ENCODE measurements at regions not wholly inside any gene's neighbourhood (a gene's known extent, or its start where the extent isn't known, plus 50 kb on each side); places are given as distances from the start of the nearest gene placed in this dataset.
A peak's percentile ranks its signal among the peaks of the same experiment; 100 is the strongest.

DNA sequence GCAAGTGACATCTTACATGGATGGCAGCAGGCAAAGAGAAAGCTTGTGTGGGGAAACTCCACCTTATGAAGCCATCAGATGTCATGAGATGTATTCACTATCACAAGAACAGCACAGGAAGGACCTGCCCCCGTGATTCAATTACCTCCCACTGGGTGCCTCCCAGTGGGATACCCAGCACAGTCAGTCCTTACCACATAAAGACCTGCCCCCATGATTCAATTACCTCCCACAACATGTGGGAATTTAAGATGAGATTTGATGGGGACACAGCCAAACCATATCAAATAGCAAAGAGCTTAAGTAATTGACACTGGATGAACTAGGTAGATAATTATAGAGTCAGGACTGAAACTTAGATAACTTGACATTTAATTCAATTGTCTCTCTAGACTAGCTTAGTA is 85.6 kb downstream of the SLIT2 start:
- DNase-seq = peak; percentile 15
- Histone ChIP-seq H2BK5ac (ENCODE audit: low read depth, low read length, poor library complexity, severe bottlenecking) (no peak overlapping the region), H2AK9ac (replicated peaks; ENCODE audit: low read depth, low read length, poor library complexity) (no peak overlapping the region), H3K27me3 (ENCODE audit: control insufficient read depth, insufficient read depth, low read length) (no peaks in the 10 kb centered on the region), H3K23ac (ENCODE audit: low read depth, low read length) (no peak overlapping the region), H3K9me3 (ENCODE audit: control insufficient read depth, insufficient read depth, low read length) (no peaks in the 10 kb centered on the region), H4K91ac (ENCODE audit: insufficient read depth, low read depth, low read length) (no peak overlapping the region), H4K5ac (ENCODE audit: low read depth, low read length) (no peak overlapping the region), H3K9ac (ENCODE audit: low read depth, low read length) (no peak overlapping the region), H3K4me1 (ENCODE audit: control insufficient read depth, insufficient read depth, low read length) (no peaks in the 10 kb centered on the region), H3K18ac (ENCODE audit: low read depth, low read length) (no peak overlapping the region), H3K56ac (ENCODE audit: extremely low read depth, insufficient read depth, low read length) (no peak overlapping the region), H4K8ac (ENCODE audit: low read depth in 2 of 2, low read length in 2 of 2) (no peak overlapping the region), H3K27ac (ENCODE audit: insufficient read depth, low read length) (no peak overlapping the region), H2BK120ac (ENCODE audit: low read depth, low read length) (no peak overlapping the region), H2AK5ac (ENCODE audit: low read depth, low read length) (no peak overlapping the region), H3K4me2 (ENCODE audit: low read depth, low read length) (no peak overlapping the region), H2BK20ac (ENCODE audit: low read depth, low read length) (no peak overlapping the region), H3K14ac (replicated peaks; ENCODE audit: low read depth, low read length) (no peak overlapping the region), H3K79me1 (ENCODE audit: low read depth in 1 of 2, low read length in 2 of 2) (no peaks in the 10 kb centered on the region), H3K4me3 (ENCODE audit: insufficient read depth, low read depth, low read length) (no peak overlapping the region), H3K36me3 (ENCODE audit: control insufficient read depth, insufficient read depth, low read length) (no peaks in the 10 kb centered on the region), H4K20me1 (ENCODE audit: insufficient read depth, low read length) (no peaks in the 10 kb centered on the region), H3K9me1 (ENCODE audit: insufficient read depth, low read length) (no peaks in the 10 kb centered on the region), H2AFZ (replicated peaks; ENCODE audit: low read length, poor library complexity) (no peak overlapping the region), H3K4ac (ENCODE audit: low read depth, low read length) (no peak overlapping the region), H2BK15ac (ENCODE audit: low read depth, low read length) (no peak overlapping the region)
- BruUV-seq (replicated peaks) = no TSS peak
- dilution Hi-C loops (cut with HindIII; ENCODE audit: low sequenced_read_pairs, unreplicated experiment) (no loop called here), intact Hi-C loops (cut with micrococcal nuclease) (no loop called here), in situ Hi-C loops (cut with MboI; ENCODE audit: low sequenced_read_pairs) (no loop called here)
- ChIA-PET CTCF (no interaction called here), POLR2A (ENCODE audit: unreplicated experiment) (no interaction called here)
- WGBS, 2 experiments (ENCODE audit: extremely low coverage in 2 of 2, insufficient read length in 1 of 2) = no CpG with 5 or more reads among the region's 1 CpG
- TF ChIP-seq ELK1 (IDR thresholded peaks at IDR 0.05; ENCODE audit: borderline replicate concordance, low read depth, low read length) (no peak), MAFK (IDR thresholded peaks at IDR 0.05; ENCODE audit: low read depth, low read length) (no peak), MAZ (IDR thresholded peaks at IDR 0.05; ENCODE audit: borderline replicate concordance, low read depth, low read length) (no peak), RCOR1 (IDR thresholded peaks at IDR 0.05; ENCODE audit: insufficient replicate concordance, low read length) (no peak), SMC3 (IDR thresholded peaks at IDR 0.05; ENCODE audit: low read depth, low read length) (no peak), NFE2L2 (IDR thresholded peaks at IDR 0.05; ENCODE audit: low read depth, low read length) (no peak), POLR2A (IDR thresholded peaks at IDR 0.05; ENCODE audit: low read depth, low read length) (no peak), BHLHE40 (IDR thresholded peaks at IDR 0.05; ENCODE audit: low read depth, low read length) (no peak), CHD1 (IDR thresholded peaks at IDR 0.05; ENCODE audit: low read depth, low read length) (no peak), RAD21 (IDR thresholded peaks at IDR 0.05; ENCODE audit: low read length) (no peak), FOS (IDR thresholded peaks at IDR 0.05; ENCODE audit: low read depth, low read length) (no peak), RFX5 (IDR thresholded peaks at IDR 0.05; ENCODE audit: low read depth, low read length) (no peak), USF2 (IDR thresholded peaks at IDR 0.05; ENCODE audit: low read depth, low read length) (no peak), CTCF (conservative IDR thresholded peaks at IDR 0.05; ENCODE audit: low read depth, low read length) (no peak), MXI1 (IDR thresholded peaks at IDR 0.05; ENCODE audit: borderline replicate concordance, low read depth, low read length) (no peak), CEBPB (IDR thresholded peaks at IDR 0.05; ENCODE audit: low read depth, low read length) (no peak)
- ATAC-seq (ENCODE audit: low read depth) = no peak
